ENCODE measurements at regions not wholly inside any gene's neighbourhood (a gene's known extent, or its start where the extent isn't known, plus 50 kb on each side); places are given as distances from the start of the nearest gene placed in this dataset.

DNA sequence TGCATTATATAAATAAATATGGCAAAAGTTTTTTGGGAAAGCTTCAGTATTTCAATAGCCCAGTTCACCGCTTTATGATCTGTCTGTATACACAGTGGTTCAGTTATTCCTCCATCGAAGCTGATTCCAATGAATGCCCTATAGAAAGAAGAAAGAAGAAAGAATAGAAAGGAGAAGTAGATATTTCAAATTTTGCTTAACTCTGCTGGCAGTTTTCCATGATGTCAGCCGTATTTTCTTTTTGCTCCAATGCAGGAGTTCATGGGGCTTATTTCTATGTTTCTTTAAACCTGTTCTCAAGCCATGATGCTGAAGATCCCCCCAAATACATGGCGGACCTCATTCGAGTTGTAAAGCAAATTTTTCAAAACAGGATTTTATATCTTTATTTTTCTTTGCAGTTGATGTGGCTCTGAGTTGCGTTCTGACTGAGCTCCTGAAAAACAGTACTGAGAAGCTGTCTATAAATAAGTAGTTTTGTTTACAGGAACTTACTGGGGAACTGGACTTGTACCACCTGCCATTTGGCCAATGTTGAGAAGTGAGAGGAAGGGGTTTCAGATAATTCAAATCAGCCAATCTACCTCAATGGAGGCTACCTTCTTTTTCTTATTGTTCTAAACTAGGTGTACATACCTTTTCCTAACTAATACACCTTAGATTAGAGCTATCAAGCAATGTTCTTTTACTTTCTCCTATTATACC, 418.5 kb upstream of the MEF2C start:
- 88% methylated on average over 6 of the region's 6 CpGs for WGBS
- no peak overlapping the region for H3K27ac ChIP-seq (ENCODE audit: low read depth)
- no peak overlapping the region for H3K4me3 ChIP-seq (ENCODE audit: low read depth, low read length)
- DNase-seq (ENCODE audit: extremely low spot score) = no peak
- H3K4me1 ChIP-seq (ENCODE audit: insufficient read depth) = no peaks in the 10 kb centered on the region
- H3K36me3 ChIP-seq (ENCODE audit: insufficient read depth) = no peaks in the 10 kb centered on the region

DNA sequence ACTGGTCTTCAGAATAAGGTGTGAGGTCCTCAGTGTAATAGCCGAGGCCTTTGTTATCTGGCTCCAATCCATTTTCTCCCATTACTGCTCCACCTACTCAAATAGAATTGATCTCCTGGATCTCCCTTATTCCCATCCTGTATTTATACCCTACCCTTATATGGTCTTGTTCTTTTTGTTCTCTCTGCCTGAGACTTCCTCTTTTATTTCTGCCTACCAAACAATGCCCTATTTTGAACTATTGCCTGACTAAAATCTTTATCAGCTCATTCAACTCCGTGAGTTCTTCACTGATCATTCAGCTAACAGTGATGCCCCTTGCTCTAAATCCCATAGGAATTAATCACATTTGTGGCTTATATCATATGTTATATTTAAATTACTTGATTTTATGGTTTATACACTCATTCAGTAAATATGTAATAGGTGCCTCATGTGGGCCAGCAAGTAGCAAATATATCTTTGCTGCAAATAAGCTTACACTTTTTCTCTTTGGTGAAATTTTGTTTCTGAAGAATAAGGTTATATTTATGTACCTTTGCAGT, 417.5 kb upstream of the MEF2C start:
- Histone ChIP-seq H3K27ac (ENCODE audit: low read depth) (no peak overlapping the region), H3K36me3 (ENCODE audit: insufficient read depth) (no peaks in the 10 kb centered on the region), H3K4me1 (ENCODE audit: insufficient read depth) (no peaks in the 10 kb centered on the region), H3K4me3 (ENCODE audit: low read depth, low read length) (no peak overlapping the region)
- no peak for DNase-seq (ENCODE audit: extremely low spot score)
- WGBS = 79% methylated on average over 2 of the region's 2 CpGs

DNA sequence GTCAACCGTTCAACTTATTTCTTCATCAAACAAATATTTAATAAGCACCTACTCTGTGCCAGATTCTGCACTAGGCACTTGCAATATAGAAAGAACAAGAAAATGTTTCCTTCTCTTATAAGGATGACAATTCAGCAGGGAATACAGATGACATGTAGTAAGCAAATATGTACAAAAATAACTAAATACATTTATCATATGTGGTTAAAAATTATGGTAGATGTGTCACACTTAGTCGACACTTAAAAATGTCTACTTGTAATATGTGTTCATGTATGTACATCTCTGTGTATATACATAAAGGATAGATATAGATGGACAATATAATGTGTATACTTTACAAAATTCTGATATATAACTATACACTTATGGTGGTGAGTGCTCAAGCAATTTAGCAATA, 417.0 kb upstream of the MEF2C start:
- no peak for DNase-seq (ENCODE audit: extremely low spot score)
- no peaks in the 10 kb centered on the region for H3K4me1 ChIP-seq (ENCODE audit: insufficient read depth)
- 86% methylated on average over 2 of the region's 2 CpGs for WGBS
- no peak overlapping the region for H3K27ac ChIP-seq (ENCODE audit: low read depth)
- no peak overlapping the region for H3K4me3 ChIP-seq (ENCODE audit: low read depth, low read length)
- H3K36me3 ChIP-seq (ENCODE audit: insufficient read depth) = no peaks in the 10 kb centered on the region

DNA sequence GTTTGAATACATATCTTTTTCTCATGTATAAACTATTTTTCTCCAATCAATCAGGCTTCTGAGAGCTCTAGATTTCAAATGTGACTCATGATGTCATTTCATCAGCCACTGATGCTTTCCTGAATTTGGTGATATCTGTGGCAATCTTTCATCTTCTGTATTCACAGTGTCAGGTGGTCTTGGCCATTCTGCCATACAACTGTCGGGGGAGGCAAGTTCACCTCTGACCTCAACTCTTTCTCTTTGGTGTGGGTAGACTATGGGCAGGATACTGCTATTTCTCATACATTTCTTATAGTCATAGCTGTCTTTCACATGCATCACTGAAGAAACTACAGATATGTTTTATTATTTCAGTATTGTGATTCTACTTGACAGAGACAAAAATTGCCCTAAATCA, 414.1 kb upstream of the MEF2C start:
- 85% methylated on average over 1 of the region's 1 CpG for WGBS
- H3K27ac ChIP-seq (ENCODE audit: low read depth) = no peak overlapping the region
- no peaks in the 10 kb centered on the region for H3K4me1 ChIP-seq (ENCODE audit: insufficient read depth)
- DNase-seq (ENCODE audit: extremely low spot score) = no peak
- no peaks in the 10 kb centered on the region for H3K36me3 ChIP-seq (ENCODE audit: insufficient read depth)
- H3K4me3 ChIP-seq (ENCODE audit: low read depth, low read length) = no peak overlapping the region

DNA sequence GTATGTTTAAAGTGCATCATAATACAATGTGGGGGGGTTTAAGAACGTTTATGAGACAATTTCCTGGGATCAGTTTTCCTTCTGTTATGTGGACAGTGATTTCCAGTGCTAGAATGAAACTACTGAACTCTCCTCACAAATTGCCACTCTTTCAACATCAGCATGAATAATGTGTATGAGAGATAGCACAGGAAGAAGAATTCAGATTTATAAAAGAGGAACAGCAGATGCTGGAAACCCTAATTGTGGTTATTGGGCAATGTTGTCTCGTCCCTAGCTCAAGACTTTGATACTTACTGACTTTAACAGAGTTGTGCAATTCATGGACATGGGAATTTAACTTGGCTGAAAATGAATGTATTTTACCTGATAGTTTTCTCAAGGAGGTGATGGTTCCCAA, 410.8 kb upstream of the MEF2C start:
- no peak overlapping the region for H3K4me3 ChIP-seq (ENCODE audit: low read depth, low read length)
- no peak overlapping the region for H3K27ac ChIP-seq (ENCODE audit: low read depth)
- 48% methylated on average over 2 of the region's 2 CpGs for WGBS
- no peaks in the 10 kb centered on the region for H3K4me1 ChIP-seq (ENCODE audit: insufficient read depth)
- H3K36me3 ChIP-seq (ENCODE audit: insufficient read depth) = no peaks in the 10 kb centered on the region
- no peak for DNase-seq (ENCODE audit: extremely low spot score)

DNA sequence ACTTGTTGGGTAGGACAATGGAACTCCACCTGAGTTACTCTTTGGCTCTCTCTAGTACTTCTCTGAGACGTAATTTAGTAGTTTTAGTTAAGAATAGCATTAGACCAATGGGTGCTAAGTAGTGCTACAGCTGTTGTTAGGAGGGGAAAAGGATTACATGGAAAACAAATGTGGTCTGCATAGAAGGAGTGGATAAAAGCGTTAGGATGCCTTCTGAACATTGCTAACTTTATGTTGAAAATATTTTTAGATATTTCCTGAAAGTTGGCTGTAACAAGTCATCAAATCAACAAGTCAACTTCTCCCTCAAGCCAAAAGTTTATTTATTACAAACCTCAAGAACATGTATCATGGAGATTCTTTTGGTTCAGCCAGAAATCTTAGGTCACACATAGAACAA, 409.5 kb upstream of the MEF2C start:
- H3K4me3 ChIP-seq (ENCODE audit: low read depth, low read length) = no peak overlapping the region
- no peaks in the 10 kb centered on the region for H3K4me1 ChIP-seq (ENCODE audit: insufficient read depth)
- no peak for DNase-seq (ENCODE audit: extremely low spot score)
- WGBS = 82% methylated on average over 2 of the region's 2 CpGs
- no peaks in the 10 kb centered on the region for H3K36me3 ChIP-seq (ENCODE audit: insufficient read depth)
- no peak overlapping the region for H3K27ac ChIP-seq (ENCODE audit: low read depth)

DNA sequence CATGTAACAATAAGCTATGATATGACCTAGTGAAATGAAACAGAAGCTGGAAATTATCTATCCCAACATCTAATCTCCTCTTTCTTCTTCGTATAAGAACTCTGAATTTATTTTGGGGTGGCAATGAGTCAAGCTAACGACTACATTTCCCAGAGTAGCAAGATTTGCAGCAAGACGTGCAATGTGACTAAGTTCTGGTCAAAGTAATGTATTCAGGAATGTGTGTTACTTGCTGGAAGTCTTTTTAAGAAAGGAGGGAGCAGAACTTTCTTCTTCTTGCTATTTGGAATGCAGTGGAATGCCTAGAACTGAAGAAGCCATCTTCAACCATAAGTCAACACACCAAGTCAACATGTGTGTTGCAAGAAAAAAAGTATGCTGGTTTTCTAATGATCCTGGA, 406.6 kb upstream of the MEF2C start:
- no peak overlapping the region for H3K27ac ChIP-seq (ENCODE audit: low read depth)
- no peak for DNase-seq (ENCODE audit: extremely low spot score)
- no peak overlapping the region for H3K4me3 ChIP-seq (ENCODE audit: low read depth, low read length)
- H3K36me3 ChIP-seq (ENCODE audit: insufficient read depth) = no peaks in the 10 kb centered on the region
- no peaks in the 10 kb centered on the region for H3K4me1 ChIP-seq (ENCODE audit: insufficient read depth)
- 65% methylated on average over 3 of the region's 3 CpGs for WGBS

DNA sequence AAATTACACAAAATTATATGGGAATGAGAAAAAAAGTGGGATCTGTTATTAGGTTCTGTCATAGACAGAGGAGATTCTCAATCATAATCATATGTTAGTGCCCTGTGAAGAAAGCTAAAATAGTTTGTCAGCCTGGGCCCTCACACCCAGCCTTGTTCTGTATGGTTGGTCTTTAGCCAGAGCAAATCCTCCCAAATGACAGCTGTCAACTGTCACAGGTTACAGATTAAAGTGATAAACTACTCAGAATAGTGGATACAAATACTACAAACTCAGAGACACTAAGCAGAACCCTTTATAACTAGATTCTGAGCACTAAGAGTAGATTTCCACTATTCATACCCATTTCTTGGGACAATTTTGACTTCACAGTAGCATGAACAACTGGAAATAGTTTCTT, 405.0 kb upstream of the MEF2C start:
- H3K27ac ChIP-seq (ENCODE audit: low read depth) = no peak overlapping the region

DNA sequence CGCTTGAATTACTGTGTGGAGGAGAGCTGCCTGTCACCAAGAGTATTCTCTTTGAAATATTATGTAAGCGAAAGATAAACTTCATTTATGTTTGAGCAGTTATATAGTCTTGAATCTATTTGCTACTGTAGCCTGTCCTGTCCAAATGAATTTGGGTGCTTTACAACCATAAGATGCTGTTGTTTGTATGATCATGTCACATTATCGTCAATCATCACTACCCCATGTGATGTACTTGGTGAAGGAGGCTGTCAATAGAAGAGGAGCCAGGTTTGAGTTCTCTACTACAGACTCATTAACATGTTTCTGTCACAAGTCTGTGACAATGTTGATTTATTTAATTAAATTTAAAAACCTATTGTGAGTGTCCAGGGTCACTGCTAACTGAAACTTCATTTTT, 403.3 kb upstream of the MEF2C start:
- 93% methylated on average over 3 of the region's 3 CpGs for WGBS
- H3K36me3 ChIP-seq (ENCODE audit: insufficient read depth) = no peaks in the 10 kb centered on the region
- no peaks in the 10 kb centered on the region for H3K4me1 ChIP-seq (ENCODE audit: insufficient read depth)
- no peak overlapping the region for H3K4me3 ChIP-seq (ENCODE audit: low read depth, low read length)
- DNase-seq (ENCODE audit: extremely low spot score) = no peak
- H3K27ac ChIP-seq (ENCODE audit: low read depth) = no peak overlapping the region

More for the DNA sequence above, 405.0 kb upstream of the MEF2C start:
- no peaks in the 10 kb centered on the region for H3K4me1 ChIP-seq (ENCODE audit: insufficient read depth)
- H3K4me3 ChIP-seq (ENCODE audit: low read depth, low read length) = no peak overlapping the region
- DNase-seq (ENCODE audit: extremely low spot score) = no peak
- no peaks in the 10 kb centered on the region for H3K36me3 ChIP-seq (ENCODE audit: insufficient read depth)

DNA sequence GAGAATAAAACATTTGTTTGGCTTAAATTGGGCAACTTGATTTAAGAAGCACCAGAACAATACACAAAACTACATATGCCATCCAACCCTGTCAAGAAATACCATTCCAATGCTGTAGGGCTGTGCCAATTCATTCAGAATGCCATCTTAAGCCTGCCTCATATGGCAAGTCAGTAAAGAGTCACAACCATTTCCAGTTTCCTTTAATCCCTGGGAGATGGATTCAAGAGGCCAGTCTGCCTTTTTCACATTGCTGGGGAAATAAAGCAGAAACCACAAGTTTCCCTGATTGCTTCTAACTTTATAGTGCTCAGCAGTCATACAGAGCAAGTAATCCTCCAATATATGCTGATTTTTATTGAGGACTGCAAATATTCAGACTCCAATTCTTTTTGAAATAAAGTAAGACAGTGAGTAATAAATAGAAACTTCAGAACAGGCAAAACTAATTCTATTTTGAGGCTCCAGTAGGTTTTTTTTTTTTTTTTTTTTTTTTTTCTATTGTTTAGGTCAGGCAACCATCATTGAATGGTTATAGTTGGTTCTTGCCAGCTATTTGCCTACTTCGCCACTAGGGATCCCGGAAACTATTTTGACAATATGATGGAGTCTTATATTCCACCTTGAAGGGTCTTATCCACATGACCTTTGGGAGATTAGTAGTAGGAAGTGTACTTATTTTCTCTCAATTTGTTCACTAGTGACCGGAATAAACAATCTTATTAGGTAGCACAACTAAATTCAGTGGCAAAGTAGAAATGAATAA, 400.9 kb upstream of the MEF2C start:
- Histone ChIP-seq H3K36me3 (ENCODE audit: insufficient read depth) (no peaks in the 10 kb centered on the region), H3K27ac (ENCODE audit: low read depth) (no peak overlapping the region), H3K4me3 (ENCODE audit: low read depth, low read length) (no peak overlapping the region), H3K4me1 (ENCODE audit: insufficient read depth) (no peaks in the 10 kb centered on the region)
- WGBS = 95% methylated on average over 3 of the region's 3 CpGs
- no peak for DNase-seq (ENCODE audit: extremely low spot score)

DNA sequence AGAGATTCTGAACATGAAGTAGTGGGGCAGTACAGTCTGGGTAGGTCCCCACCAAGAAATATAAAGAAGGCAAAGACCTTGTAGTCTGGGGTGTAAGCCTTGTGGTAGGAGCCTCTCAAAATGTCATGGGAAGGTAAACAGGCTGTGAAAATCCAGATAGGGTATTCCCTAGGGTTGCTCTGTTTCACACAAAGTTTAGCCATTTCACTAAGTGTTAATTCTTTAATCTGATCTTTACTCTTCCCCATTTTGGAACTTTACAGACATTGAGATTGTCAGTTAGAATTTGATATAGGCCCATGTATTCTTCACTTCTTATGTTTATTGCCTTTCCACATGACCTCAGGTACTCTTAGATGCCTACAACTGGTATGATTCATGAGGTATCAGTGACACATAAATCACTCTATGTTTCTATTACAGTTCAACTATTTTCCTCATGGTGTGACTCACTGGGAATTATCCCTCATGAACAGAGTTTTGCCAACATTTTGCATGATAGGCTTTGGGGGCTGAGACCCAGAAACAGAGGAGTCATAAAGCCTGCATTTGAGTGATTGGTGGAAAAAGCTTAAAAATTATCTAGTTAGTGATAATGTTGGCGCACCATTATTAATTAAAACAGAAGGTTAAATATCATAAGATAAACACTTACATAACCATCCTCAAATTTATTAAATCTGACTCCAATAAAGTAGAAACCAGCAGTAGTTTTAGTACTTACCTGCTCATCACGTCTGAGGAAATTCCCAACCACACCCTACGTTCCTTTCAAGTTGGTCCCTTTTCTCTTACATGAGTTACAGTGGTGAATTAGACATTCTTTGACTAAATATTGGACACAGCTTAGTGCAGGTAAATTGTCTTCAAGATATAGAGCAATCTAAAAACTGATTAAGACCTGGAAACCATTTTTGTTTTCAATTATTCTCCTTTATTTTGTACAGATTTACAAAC, 399.8 kb upstream of the MEF2C start:
- 91% methylated on average over 3 of the region's 3 CpGs for WGBS
- Histone ChIP-seq H3K4me3 (ENCODE audit: low read depth, low read length) (no peak overlapping the region), H3K27ac (ENCODE audit: low read depth) (no peak overlapping the region), H3K4me1 (ENCODE audit: insufficient read depth) (no peaks in the 10 kb centered on the region), H3K36me3 (ENCODE audit: insufficient read depth) (no peaks in the 10 kb centered on the region)
- no peak for DNase-seq (ENCODE audit: extremely low spot score)

DNA sequence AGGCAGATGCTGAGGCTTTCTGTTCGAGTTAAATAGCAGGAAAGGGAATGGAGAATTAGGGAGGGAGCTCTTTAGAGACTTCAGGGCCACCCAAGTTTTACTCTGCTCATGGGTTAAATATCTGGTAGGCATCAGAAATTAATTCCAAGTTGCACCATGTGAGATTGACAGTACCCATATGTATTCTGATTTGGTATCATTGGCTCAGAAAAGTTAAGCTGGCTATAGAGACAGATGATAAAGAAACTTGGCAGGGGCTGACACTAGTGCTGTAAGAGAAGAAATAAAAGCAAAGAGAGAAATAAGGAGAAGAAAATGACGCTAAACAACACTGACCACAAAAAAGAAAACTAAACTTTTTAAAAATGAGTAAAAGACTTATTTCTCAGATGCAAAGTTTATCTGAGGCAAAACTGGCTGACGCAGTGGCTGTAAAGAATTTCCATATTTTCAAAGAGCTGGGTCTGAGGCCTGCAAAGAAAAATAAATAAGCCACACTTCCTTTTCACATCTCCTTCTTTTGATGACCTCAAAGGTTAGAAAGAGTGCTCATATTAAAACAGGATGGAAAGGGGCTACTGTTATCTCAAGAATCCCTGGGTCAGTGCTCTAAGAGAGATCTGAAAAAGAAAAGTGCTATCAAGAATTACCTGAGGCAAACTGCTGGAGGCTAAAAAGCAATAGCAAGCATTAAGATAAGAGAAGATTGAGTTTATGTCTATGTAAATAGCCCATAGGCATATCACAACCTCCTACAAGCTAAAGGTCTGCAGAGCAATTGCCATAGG, 399.0 kb upstream of the MEF2C start:
- Histone ChIP-seq H3K27ac (ENCODE audit: low read depth) (no peak overlapping the region), H3K4me1 (ENCODE audit: insufficient read depth) (no peaks in the 10 kb centered on the region), H3K36me3 (ENCODE audit: insufficient read depth) (no peaks in the 10 kb centered on the region), H3K4me3 (ENCODE audit: low read depth, low read length) (no peak overlapping the region)
- DNase-seq (ENCODE audit: extremely low spot score) = no peak
- WGBS = 80% methylated on average over 3 of the region's 3 CpGs

DNA sequence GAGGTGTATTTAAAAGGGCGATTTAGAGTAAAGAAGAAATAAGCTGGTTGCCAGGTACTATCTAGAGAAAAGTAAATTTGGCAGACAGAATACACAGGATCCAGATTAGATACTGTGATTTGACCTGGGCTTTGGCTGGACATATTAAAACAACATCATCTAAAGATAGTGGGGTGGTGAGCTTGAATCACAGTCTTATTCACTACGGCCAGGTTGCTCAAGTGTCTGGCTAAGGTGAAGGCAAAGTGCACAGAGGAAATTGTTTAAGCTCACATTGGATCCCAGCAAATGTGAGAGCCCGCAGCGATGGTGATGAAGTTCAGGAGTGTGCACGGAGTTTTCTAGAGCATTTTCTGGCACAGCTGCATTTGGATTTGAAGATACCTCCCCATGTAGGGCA, 398.2 kb upstream of the MEF2C start:
- Histone ChIP-seq H3K27ac (ENCODE audit: low read depth) (no peak overlapping the region), H3K4me3 (ENCODE audit: low read depth, low read length) (no peak overlapping the region), H3K4me1 (ENCODE audit: insufficient read depth) (no peaks in the 10 kb centered on the region), H3K36me3 (ENCODE audit: insufficient read depth) (no peaks in the 10 kb centered on the region)
- 68% methylated on average over 5 of the region's 5 CpGs for WGBS
- no peak for DNase-seq (ENCODE audit: extremely low spot score)

All from urinary bladder (tissue), 3 donors.